Stimulated activated CD4-positive, alpha-beta T cell treated with anti-CD3 and anti-CD28 coated beads, Interleukin-1b, Interleukin-23, amount 100 ng/mL, for 24 hours (primary cell): ENCODE measurements at regions not wholly inside any gene's neighbourhood (a gene's known extent, or its start where the extent isn't known, plus 50 kb on each side); places are given as distances from the start of the nearest gene placed in this dataset.
"Not testable (repeated sequence)": the region's sequence is repeated elsewhere in the genome, so short reads cannot be mapped to it uniquely, and the experiment has no call there.

Experiments
- DNase-seq, 4 experiments: peaks; one replicate each; pipeline ENCODE4 v3.0.0-alpha.2; 2020; ENCODE audit warnings: low read depth in 4 of 4, low spot score in 1 of 4

DNA sequence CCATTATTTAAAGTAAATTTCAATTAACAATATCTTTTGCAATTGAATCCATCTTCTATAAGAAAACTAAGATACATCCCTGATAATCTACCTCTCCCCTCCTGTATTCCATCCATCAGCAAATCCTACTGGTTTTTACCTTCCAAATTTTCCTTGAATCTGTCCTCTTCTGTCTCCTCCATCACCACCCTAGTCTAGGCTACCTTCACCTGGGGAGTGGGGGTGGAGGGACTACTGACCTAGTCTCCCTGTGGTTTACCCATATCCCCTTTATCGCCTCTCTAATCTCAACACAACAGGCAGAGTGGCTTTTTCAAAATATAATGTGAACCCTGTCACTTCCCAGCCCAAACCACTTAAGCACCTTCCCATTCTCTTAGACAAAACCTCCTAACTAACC is 327.8 kb downstream of the FAM72C start:
- DNase-seq, result not testable (repeated sequence)

DNA sequence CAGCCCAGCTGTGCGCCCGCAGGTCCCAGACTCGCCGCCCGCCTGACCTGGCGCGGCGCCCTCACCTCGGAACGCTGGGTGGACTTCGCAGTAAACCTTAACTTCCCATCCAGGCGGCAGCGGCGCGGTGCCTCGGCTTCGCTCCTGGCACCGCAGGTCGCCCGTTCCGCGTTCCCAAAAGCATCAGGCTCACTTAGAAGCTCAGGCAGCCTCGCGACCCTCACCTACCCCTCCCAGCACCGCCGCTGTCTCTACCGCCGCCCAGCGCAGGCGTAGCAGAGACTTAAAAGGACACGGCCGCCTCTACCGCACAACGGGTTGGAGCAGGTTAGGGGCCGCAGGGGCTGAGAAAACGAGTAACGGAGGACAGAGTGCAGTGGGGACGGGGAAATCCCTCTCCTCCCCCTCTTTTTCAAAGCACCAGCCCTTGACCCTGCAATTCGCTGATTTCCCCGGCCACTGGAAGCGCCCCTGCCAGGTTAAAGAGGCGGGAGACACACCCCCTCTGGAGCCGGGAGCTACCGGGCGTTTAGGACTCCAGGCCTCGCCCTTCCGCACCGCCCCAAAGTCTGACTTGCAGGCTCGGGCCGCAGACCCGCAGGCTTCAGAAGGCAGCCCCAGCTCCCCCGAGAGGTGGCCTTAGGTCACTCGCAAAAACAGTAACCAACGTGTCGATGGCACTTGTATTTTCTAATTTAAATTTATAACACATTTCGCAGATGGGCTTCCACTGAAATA is 328.5 kb downstream of the FAM72C start:
- DNase-seq, result no peak

DNA sequence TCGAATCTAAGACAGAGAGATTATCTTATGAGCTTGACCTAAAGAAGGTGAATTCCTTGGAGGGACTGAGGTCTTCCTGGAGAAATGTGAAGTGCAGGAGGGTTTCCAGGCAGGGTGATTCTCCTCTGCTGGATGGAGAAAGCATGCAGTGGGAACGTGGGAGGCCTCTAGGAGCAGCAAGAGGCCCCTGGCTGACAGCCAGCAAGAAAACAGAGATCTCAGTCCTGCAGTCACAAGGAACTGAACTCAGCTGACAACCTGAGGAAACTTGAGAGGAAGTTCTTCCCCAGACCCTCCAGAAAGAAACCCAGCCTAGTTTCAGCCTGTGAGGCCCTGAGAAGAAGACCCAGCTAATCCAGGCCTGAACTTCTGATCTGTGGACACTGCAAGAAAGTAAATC is 345.9 kb downstream of the FAM72C start:
- no peak for DNase-seq

DNA sequence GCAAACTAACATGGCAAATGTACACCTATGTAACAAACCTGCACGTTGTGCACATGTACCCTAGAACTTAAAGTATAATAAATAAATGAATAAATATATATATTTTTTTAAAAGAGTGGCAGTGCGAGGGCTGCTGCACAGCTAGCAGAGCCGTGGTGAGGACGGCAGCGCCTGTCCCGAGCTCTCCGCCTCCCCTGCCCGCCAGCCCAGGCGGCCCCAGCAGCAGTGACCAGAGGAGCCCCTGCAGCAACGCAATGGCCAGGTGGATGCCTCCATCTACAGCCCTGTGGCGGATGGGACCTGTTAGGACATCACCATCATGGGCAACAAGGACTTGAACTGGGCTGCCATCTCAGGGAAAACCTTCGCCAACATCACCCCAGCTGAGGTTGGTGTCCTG is 351.9 kb downstream of the FAM72C start:
- DNase-seq, result no peak

DNA sequence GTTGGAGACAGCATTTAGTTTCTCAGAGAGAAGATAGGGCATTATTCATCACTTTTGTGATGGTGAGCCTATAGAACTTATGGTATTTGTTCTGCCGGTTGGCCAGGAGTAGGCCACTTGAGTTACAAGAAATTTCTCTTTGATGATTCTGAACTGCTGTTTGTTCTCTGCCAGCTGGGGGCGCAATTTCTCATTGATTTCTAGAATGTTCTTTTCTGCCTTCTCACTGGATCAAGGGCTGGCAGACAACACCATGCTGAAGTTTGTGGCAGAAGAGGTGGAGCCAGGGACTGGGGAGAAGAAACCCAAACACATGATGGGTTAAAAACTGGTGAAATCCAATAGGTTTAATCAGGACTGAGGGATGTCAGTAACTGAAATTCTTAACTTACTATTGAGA is 360.6 kb downstream of the FAM72C start:
- DNase-seq, result no peak

DNA sequence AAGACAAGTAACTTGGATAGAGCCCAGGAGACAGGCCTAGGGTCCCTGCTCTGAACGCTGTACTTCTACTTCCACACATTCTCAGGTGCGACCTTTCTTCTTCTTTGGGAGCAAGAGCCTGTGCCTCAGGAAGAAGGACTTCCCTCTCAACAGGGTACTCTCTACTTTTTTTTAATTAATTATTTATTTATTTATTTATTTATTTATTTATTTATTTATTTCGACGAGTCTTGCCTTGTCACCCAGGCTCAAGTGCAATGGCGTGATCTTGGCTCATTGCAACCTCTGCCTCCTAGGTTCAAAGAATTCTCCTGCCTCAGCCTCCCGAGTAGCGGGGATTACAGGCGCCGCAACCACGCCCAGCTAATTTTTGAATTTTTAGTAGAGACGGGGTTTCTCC is 361.6 kb downstream of the FAM72C start:
- DNase-seq, result no peak

DNA sequence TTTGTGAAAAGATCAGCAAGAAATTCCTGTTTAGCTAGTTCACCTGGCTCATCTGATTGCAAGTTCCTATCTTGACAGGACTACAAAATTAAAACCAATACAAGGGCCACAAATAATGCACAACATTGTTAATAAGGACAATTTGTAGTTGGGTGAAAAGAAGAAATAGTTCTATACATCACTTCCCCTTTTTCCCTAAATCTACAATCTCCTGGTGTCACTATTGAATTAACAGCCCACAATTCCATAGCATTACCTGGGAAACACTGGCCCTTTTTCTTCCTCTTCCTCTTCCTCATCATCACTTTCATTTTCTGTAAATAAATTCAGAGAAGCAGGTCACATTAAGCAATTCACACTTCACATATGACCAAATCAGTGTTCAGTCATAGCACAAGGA is 366.9 kb downstream of the FAM72C start:
- DNase-seq, result no peak

DNA sequence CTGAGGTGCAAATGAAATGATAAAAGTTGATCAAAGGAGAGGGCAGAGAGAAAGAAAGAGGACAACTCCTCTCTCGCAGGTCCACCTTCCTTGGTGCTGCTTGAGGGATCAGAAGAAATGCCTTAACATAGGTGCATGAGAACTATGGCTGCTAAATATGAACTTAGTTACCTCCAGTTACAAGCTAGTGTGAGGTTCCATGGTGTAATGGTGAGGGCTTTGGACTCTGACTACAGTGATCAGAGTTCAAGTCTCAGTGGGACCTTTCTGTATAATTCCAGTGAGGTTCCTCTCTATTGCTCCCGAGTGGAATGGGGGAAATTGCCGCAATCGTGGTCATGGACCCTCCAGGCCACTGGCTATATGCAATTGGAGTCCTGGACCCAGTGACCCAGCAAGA is 387.3 kb downstream of the FAM72C start:
- no peak for DNase-seq

DNA sequence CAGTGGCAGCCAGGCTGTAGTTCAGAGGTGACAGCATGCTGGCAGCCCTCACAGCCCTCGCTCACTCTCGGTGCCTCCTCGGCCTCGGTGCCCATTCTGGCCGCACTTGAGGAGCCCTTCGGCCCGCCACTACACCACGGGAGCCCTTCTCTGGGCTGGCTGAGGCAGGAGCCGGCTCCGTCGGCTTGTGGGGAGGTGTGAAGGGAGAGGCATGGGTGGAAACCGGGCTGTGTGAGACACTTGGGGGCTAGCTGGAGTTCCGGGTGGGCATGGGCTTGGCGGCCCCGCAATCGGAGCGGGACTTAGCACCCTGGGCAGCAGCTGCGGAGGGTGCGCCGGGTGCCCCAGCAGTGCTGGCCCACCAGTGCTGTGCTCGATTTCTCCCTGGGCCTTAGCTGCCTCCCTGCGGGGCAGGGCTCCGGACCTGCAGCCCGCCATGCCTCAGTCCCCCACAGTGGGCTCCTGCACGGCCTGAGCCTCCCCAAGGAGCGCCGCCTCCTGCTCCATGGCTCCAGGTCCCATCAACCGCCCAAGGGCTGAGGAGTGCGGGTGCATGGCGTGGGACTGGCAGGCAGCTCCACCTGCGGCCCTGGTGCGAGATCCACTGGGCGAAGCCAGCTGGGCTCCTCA is 396.8 kb downstream of the FAM72C start:
- no peak for DNase-seq

DNA sequence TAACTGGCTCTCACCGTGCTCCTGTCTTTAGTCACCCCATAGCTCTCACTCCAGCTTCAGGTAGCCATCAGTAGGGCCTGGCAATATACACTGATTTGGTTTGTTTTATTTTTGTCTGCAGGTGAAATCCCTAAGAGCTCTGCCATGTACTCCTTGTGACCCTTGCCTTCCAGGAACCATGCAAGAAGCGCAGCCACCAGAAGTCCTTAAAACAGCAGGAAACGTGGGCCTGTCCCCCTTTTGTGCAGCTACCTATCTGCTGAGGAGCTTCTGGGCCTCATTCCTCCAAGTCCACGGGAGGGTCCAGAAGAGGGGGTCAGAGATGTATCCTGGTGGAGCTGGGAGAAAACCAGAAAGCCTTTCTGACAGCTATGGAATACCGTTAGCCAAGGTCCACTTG is 399.1 kb downstream of the FAM72C start:
- not testable (repeated sequence) for DNase-seq

DNA sequence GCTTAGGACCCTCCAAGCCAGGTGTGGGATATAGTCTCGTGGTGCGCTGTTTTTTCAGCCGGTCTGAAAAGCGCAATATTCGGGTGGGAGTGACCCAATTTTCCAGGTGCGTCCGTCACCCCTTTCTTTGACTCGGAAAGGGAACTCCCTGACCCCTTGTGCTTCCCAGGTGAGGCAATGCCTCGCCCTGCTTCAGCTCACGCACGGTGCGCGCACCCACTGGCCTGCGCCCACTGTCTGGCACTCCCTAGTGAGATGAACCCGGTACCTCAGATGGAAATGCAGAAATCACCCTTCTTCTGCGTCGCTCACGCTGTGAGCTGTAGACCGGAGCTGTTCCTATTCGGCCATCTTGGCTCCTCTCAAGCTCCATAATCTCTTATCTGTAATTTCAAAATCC is 408.0 kb downstream of the FAM72C start:
- not testable (repeated sequence) for DNase-seq

DNA sequence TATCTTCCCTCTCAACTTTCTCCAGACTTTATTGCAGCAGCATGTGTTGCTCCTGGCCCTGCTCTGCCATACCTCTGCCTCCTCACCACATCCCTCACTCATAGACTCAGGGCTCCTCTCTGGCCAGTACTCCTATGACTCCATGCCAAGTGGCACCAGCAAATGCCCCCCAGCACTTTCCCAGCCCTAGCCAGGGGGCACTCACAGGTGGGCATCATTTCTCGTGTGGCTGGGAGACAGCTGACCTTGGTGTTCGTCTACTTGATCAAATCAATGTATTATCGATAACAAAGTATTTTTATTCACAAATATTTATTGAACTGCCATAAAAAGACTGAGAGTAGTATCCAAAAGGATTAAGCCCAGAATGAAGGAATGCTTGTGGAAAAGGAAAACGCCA is 418.2 kb downstream of the FAM72C start:
- DNase-seq, result no peak

DNA sequence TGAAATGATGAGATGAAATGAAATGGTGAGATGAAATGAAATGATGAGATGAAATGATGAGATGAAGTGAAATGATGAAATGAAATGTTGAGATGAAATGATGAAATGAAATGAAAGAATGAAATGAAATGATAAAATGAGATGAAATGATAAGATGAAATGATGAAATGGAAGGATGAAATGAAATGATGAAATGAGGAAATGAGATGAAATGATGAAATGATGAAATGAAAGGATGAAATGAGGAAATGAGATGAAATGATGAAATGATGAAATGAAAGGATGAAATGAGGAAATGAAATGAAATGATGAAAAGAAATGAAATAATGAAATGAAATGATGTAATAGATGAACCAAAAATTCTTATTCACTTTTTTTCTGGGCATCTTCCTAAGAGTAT is 467.1 kb downstream of the FAM72C start:
- not testable (repeated sequence) for DNase-seq

DNA sequence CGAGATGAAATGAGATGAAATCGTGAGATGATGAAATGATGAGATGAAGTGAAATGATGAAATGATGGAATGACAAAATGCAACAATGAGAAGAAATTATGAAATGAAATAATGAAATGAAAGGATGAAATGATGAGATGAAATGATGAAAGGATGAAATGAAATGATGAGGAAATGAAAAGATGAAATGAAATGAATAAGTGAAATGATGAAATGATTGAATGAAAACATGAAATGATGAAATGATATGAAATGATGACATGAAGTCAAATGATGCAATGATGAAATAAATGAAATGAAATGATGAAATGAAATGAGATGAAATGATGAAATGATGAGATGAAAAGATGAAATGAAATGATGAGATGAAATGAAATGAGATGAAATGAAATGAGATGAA is 467.7 kb downstream of the FAM72C start:
- DNase-seq, result not testable (repeated sequence)

DNA sequence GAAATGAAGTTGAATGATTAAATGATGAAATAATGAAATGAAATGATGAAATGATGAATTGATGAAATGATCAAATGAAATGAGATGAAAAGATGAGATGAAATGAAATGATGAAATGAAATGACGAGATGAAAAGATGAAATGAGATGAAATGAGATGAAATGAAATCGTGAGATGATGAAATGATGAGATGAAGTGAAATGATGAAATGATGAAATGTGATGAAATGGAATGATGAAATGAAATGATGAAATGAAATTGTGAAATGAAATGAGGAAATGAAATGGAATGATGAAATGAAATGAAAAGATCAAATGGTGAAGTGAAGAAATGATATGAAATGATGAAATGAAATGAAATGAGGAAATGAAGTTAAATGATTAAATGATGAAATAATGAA is 468.7 kb downstream of the FAM72C start:
- not testable (repeated sequence) for DNase-seq

DNA sequence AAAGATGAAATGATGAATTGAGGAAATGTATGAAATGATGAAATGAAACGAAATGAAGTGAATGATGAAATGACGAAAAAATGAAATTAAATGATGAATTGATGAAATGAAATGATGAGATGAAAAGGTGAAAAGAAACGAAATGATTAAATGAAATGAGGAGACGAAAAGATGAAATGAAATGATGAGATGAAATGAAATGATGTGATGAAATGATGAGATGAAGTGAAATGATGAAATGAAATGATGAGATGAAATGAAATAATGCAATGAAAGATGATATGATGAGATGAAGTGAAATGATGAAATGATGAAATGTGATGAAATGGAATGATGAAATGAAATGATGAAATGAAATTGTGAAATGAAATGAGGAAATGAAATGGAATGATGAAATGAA is 469.7 kb downstream of the FAM72C start:
- not testable (repeated sequence) for DNase-seq

DNA sequence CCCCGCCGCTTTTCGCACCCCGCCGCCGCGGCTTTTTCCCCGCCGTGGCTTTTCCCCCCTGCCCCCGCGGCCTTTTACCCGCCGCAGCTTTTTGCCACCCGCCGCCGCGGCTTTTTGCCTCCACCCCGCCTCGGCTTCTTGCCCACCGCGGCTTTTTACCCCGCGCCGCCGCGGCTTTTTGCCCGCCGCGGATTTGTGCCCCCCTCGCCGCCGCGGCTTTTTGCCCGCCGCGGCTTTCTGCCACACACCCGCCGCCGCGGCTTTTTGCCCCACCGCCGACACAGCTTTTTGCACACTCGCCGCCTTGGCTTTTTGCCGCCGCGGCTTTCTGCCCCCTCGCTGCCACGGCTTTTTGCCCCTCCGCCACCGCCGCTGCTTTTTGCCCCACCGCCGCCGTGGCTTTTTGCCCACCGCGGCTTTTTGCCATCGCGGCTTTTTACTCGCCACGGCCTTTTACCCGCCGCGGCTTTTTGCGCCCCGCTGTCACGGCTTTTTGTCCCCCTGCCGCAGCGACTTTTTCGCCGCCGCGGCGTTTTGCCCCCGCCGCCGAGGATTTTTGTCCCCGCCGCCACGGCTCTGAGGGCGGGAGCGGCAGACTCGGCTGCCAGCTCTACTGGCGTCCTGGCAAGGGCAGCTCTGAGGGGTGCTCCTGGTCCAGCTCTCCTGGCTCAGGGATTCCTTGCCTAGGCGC is 473.6 kb downstream of the FAM72C start:
- not testable (repeated sequence) for DNase-seq

DNA sequence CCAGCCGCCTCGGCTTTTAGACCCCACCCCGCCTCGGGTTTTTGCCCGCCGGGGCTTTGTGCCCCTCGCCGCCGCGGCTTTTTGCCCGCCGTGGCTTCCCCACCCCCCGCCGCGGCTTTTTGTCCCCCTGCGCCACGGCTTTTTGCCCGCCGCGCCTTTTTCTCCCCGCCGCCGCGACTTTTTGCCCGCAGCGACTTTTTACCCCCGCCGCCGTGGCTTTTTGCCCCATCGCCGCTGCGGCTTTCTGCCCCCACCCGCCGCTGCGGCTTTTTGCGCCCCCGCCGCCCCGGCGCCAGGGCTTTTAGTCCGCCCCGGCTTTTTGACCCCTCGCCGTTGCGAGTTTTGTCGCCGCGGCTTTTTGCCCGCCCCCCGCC is 474.4 kb downstream of the FAM72C start:
- no peak for DNase-seq

DNA sequence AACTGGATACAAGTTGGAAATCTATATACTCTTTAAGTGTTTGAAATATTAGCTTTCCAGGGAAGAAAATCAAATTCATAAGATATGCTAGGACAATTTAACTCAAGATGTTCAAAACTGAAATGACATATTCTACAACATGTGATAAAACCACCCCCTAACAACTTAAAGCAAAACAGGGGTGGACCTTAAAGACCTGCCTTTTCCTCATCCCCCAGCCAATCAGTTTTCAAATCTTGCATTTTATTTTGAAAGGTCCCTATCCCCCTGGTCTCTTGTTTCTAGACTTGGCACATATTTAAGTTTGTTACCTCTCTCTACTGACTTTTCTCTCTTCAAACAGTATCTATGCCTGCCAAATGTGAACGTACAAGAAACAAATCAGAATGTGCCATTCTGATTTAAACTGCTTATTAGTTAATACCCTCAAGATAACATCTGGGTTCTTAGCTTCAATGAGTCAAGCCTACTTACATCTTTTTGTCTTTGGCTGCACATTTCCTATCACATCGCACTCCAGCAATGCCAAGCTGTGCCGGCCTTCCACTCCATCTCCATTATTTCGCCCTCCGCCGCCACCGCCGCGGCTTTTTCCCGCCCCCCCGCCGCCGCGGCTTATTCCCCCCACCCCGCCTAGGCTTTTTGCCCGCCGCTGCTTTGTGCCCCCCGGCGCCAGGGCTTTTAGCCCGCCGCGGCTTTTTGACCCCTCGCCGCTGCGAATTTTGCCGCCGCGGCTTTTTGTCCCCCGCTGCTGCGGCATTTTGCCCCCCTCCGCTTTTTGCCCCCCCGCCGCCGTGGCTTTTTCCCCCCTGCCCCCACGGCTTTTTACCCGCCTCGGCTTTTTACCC is 475.0 kb downstream of the FAM72C start:
- not testable (repeated sequence) for DNase-seq
